NT2/D1 (cell line): ENCODE measurements at regions not wholly inside any gene's neighbourhood (a gene's known extent, or its start where the extent isn't known, plus 50 kb on each side); places are given as distances from the start of the nearest gene placed in this dataset.

Experiments used
- SUZ12 ChIP-seq: IDR thresholded peaks from 2 replicates; pipeline ENCODE4 v1.6.1; 2011; ENCODE audit not compliant: insufficient read length, insufficient read depth; ENCODE audit errors: extremely low read depth
- YY1 ChIP-seq: IDR thresholded peaks from 2 replicates; pipeline ENCODE4 v1.6.1; 2011; ENCODE audit not compliant: insufficient read length, insufficient read depth
- ZNF274 ChIP-seq: IDR thresholded peaks from 2 replicates; pipeline ENCODE4 v1.6.1; 2011; ENCODE audit warnings: mild to moderate bottlenecking, low read depth, low read length

DNA sequence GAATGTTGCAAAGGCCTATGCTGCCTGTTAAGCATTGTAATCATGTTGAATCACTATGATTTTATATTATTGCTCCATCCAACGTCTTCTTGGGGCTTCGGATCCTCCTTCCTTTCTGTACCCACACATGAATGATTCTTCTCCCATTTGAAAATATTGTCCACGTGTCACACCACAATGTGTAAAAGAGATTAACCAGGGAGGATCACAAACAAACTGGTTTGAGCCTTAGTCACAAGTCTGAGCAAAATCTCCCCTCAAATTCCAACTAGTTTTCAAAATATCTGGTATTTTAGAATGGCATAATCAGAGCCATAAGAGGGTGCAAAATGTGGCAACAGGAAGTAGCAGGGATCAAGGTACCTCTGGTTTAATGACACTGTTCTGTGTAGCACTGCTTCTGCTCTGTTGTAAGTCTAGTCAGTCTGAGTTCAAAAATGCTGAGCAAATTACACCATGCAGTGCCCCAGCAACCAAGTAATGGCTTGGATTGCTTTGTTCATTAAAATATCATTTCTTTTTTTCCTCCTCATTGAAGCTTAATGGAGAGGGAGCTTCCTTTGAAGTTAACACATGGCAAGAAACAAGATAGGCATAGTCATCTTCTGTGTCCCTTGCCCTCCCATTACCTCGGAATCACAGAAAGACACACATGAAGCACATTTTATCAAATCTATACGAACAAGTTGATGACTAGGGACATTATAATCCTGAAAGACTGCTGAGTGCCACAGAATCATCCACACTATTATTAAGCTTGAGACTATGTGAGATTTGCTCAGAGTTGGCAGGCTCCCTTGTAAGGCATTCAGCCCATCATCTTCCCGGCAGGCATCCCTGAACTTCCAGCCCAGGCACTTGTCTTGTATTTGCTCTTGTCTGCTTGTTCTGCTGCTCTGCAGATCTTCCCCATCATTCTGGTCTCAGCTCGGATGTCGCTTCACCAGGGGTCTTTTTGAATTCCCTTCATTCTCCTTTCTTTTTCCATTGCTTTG lies 102.0 kb upstream of the PRLR start:
- TF ChIP-seq SUZ12, result no peak
- no peak for TF ChIP-seq YY1
- no peak for TF ChIP-seq ZNF274
